ENCODE measurements at regions not wholly inside any gene's neighbourhood (a gene's known extent, or its start where the extent isn't known, plus 50 kb on each side); places are given as distances from the start of the nearest gene placed in this dataset.

DNA sequence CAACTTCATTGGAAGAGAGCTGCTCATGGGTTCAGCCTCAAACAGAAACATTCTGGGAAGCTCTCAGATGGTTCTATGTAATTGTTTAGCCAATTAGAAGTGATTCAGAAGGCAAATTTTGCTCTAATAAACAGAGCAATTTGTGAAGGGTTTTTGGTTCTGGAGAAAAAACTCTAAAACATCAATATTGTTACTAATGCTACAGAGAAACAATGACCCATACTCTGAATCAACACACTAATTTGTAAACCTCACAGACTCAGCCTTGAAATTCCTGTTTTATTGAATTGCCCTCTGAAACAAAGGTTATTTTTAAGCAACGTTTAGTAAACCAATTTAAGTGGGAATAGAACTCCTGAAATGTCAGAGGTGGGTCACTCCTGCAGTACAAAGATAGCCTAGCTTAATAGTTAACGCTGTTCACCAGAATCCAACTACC lies 171.6 kb upstream of the SVIL start:
- Histone ChIP-seq H3K4me3 (no peak overlapping the region), H3K27me3 (no peaks in the 10 kb centered on the region), H3K9me3 (no peaks in the 10 kb centered on the region), H3K36me3 (no peaks in the 10 kb centered on the region), H3K4me1 (no peaks in the 10 kb centered on the region), H3K27ac (no peak overlapping the region)
- no peak for DNase-seq (ENCODE audit: low spot score in 2 of 2)
- TF ChIP-seq POLR2AphosphoS5 (IDR thresholded peaks at IDR 0.05) (no peak), POLR2A (IDR thresholded peaks at IDR 0.05) (no peak)
- TF ChIP-seq, protein P1, sequence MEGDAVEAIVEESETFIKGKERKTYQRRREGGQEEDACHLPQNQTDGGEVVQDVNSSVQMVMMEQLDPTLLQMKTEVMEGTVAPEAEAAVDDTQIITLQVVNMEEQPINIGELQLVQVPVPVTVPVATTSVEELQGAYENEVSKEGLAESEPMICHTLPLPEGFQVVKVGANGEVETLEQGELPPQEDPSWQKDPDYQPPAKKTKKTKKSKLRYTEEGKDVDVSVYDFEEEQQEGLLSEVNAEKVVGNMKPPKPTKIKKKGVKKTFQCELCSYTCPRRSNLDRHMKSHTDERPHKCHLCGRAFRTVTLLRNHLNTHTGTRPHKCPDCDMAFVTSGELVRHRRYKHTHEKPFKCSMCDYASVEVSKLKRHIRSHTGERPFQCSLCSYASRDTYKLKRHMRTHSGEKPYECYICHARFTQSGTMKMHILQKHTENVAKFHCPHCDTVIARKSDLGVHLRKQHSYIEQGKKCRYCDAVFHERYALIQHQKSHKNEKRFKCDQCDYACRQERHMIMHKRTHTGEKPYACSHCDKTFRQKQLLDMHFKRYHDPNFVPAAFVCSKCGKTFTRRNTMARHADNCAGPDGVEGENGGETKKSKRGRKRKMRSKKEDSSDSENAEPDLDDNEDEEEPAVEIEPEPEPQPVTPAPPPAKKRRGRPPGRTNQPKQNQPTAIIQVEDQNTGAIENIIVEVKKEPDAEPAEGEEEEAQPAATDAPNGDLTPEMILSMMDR (IDR thresholded peaks at IDR 0.05), result no peak
- intact Hi-C loops (cut with DNase I; ENCODE audit: low total_unique reads), result no loop called here

- Histone ChIP-seq H3K27me3 (no peaks in the 10 kb centered on the region), H3K4me1 (no peaks in the 10 kb centered on the region), H3K9me3 (no peaks in the 10 kb centered on the region), H3K36me3 (no peaks in the 10 kb centered on the region), H3K4me3 (no peak overlapping the region), H3K27ac (no peak overlapping the region)
- no peak for DNase-seq (ENCODE audit: low spot score in 2 of 2)
- intact Hi-C loops (cut with DNase I; ENCODE audit: low total_unique reads), result no loop called here
- TF ChIP-seq POLR2A (IDR thresholded peaks at IDR 0.05) (no peak), POLR2AphosphoS5 (IDR thresholded peaks at IDR 0.05) (no peak)
- TF ChIP-seq, protein P1 (IDR thresholded peaks at IDR 0.05), result no peak
Observed at GRCh38 chr10:29805134-29805723, 170.5 kb upstream of the SVIL start.

GRCh38 chr10:29804025-29804852 lies 169.5 kb upstream of the SVIL start:
- no peaks in the 10 kb centered on the region for H3K36me3 ChIP-seq
- TF ChIP-seq POLR2A (IDR thresholded peaks at IDR 0.05) (no peak), POLR2AphosphoS5 (IDR thresholded peaks at IDR 0.05) (no peak)
- TF ChIP-seq, protein P1 (IDR thresholded peaks at IDR 0.05), result no peak
- no peaks in the 10 kb centered on the region for H3K4me1 ChIP-seq
- peak in 1 of 2 donors; percentile 45 for DNase-seq (ENCODE audit: low spot score in 2 of 2)
- intact Hi-C loops (cut with DNase I; ENCODE audit: low total_unique reads), result no loop called here
- H3K27ac ChIP-seq, result peak overlapping the region; percentile 54 to 69
- H3K9me3 ChIP-seq, result no peaks in the 10 kb centered on the region
- no peaks in the 10 kb centered on the region for H3K27me3 ChIP-seq
- H3K4me3 ChIP-seq, result no peak overlapping the region

DNA sequence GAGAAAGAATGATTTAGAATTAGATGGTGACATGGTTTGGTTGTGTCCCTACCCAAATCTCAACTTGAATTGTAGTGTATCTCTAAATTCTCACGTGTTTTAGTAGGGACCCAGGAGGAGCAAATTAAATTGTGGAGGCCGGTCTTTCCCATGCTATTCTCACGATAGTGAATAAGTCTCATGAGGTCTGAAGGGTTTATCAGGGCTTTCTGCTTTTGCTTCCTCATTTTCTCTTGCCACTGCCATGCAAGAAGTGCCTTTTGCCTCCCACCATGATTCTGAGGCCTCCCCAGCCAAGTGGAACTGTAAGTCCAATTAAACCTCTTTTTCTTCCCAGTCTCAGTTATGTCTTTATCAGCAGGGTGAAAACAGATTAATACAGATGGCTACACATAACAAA lies 167.4 kb upstream of the SVIL start:
- Histone ChIP-seq H3K36me3 (no peaks in the 10 kb centered on the region), H3K4me1 (no peaks in the 10 kb centered on the region), H3K27me3 (no peaks in the 10 kb centered on the region), H3K4me3 (no peak overlapping the region), H3K9me3 (no peaks in the 10 kb centered on the region), H3K27ac (no peak overlapping the region)
- intact Hi-C loops (cut with DNase I; ENCODE audit: low total_unique reads), result no loop called here
- DNase-seq (ENCODE audit: low spot score in 2 of 2), result no peak
- TF ChIP-seq POLR2A (IDR thresholded peaks at IDR 0.05), result no peak
- no peak for TF ChIP-seq POLR2AphosphoS5 (IDR thresholded peaks at IDR 0.05)
- TF ChIP-seq, protein P1 (IDR thresholded peaks at IDR 0.05), result no peak

Data from breast epithelium (tissue), 4 donors.